Testis (tissue), 2 donors: ENCODE measurements at regions not wholly inside any gene's neighbourhood (a gene's known extent, or its start where the extent isn't known, plus 50 kb on each side); places are given as distances from the start of the nearest gene placed in this dataset.

Experiments used
- CTCF ChIP-seq, 3 experiments: fragments of 450-650 bp in 2 of 3; fragments of 200-600 bp in 1 of 3; sonication (generic) in 1 of 3; IDR thresholded peaks; one replicate each; pipeline ENCODE4 v1.5.1; 2016 to 2019; ENCODE audit warnings: antibody characterized with exemption in 3 of 3, mild to moderate bottlenecking in 2 of 3, moderate library complexity in 1 of 3
- POLR2A ChIP-seq: fragments of 450-650 bp; IDR thresholded peaks from one replicate; pipeline ENCODE4 v1.6.1; 2017; ENCODE audit warnings: antibody characterized with exemption, mild to moderate bottlenecking, moderate library complexity

DNA sequence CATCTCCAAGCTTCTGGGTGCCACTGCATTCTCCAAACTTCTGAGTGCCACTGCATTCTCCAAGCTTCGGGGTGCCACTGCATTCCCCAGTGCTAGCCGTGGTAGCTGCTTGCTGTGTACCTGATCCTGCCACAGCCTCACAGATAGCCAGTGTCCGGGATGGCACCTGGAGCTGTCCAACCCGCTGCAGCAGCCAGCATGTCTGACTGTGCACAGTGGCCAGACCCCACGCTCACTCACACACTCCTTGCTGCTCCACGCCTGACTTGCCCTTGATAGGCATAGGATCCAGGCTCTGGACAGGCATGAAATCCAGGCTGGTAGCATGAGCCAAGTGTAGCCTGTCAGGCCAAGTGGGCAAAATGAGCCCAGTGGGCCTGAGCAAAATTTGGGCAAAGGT lies 465.0 kb downstream of the GUCY1A2 start:
- no peak for TF ChIP-seq POLR2A
- TF ChIP-seq CTCF (IDR thresholded peaks at IDR 0.05): no peak
